ENCODE measurements at regions not wholly inside any gene's neighbourhood (a gene's known extent, or its start where the extent isn't known, plus 50 kb on each side); places are given as distances from the start of the nearest gene placed in this dataset.

- H3K4me3 ChIP-seq (ENCODE audit: low read depth, low read length), result no peak overlapping the region
- TF ChIP-seq, protein P1, sequence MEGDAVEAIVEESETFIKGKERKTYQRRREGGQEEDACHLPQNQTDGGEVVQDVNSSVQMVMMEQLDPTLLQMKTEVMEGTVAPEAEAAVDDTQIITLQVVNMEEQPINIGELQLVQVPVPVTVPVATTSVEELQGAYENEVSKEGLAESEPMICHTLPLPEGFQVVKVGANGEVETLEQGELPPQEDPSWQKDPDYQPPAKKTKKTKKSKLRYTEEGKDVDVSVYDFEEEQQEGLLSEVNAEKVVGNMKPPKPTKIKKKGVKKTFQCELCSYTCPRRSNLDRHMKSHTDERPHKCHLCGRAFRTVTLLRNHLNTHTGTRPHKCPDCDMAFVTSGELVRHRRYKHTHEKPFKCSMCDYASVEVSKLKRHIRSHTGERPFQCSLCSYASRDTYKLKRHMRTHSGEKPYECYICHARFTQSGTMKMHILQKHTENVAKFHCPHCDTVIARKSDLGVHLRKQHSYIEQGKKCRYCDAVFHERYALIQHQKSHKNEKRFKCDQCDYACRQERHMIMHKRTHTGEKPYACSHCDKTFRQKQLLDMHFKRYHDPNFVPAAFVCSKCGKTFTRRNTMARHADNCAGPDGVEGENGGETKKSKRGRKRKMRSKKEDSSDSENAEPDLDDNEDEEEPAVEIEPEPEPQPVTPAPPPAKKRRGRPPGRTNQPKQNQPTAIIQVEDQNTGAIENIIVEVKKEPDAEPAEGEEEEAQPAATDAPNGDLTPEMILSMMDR (IDR thresholded peaks at IDR 0.05; ENCODE audit: insufficient read depth, low read length), result no peak
- DNase-seq (ENCODE audit: low read depth), result no peak
Measured at GRCh38 chr7:27462575-27463270, 200.0 kb downstream of the HIBADH start.

DNA sequence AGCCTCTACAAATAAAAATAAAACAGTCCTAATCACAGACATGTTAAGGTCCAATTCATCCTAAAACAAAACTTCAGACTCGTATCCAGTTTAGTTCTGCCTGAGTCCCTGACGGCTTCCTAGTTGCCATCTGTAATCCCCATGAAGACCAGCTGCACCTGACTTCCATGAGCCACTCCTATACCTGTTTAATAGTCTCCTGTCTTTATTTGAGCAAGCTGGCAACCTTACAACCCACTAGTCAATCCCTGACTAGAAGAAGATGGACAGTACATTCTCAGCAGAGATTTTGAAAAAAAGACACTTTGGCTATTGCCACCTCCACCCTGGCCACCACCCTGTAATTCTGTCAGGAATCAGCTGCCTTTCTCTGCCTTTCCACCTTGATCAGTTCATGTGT is 197.7 kb downstream of the HIBADH start:
- TF ChIP-seq, protein P1 (IDR thresholded peaks at IDR 0.05; ENCODE audit: insufficient read depth, low read length), result no peak
- no peak for DNase-seq (ENCODE audit: low read depth)
- no peak overlapping the region for H3K4me3 ChIP-seq (ENCODE audit: low read depth, low read length)

GRCh38 chr7:27466703-27467102 is 196.0 kb downstream of the HIBADH start:
- TF ChIP-seq, protein P1 (IDR thresholded peaks at IDR 0.05; ENCODE audit: insufficient read depth, low read length), result no peak
- H3K4me3 ChIP-seq (ENCODE audit: low read depth, low read length), result no peak overlapping the region
- no peak for DNase-seq (ENCODE audit: low read depth)

GRCh38 chr7:27472043-27472442 is 190.6 kb downstream of the HIBADH start:
- TF ChIP-seq, protein P1 (IDR thresholded peaks at IDR 0.05; ENCODE audit: insufficient read depth, low read length), result no peak
- no peak overlapping the region for H3K4me3 ChIP-seq (ENCODE audit: low read depth, low read length)
- no peak for DNase-seq (ENCODE audit: low read depth)

Measured in fibroblast of the aortic adventitia (primary cell).